H1 (cell line): ENCODE measurements at regions not wholly inside any gene's neighbourhood (a gene's known extent, or its start where the extent isn't known, plus 50 kb on each side); places are given as distances from the start of the nearest gene placed in this dataset.

Experiments
- BRCA1 ChIP-seq: IDR thresholded peaks from 2 replicates; pipeline ENCODE4 v1.6.1; 2012; ENCODE audit warnings: low read depth, low read length, improper control_type of control experiment
- CHD7 ChIP-seq: fragments of 300-600 bp; sonication (generic); IDR thresholded peaks from 2 replicates; pipeline ENCODE4 v1.7.1; 2012; ENCODE audit warnings: low read length, moderate library complexity, mild to moderate bottlenecking, inconsistent platforms; ENCODE audit not compliant: insufficient replicate concordance
- RBBP5 ChIP-seq: IDR thresholded peaks from 2 replicates; pipeline ENCODE4 v1.7.1; 2012; ENCODE audit warnings: low read depth, mild to moderate bottlenecking, inconsistent platforms, low read length, moderate library complexity, borderline replicate concordance
- SIN3A ChIP-seq, 2 experiments: IDR thresholded peaks in 1 of 2; conservative IDR thresholded peaks in 1 of 2; 2 replicates each; pipeline ENCODE4 v1.6.1; 2011 to 2012; ENCODE audit warnings: low read length in 2 of 2, improper control_type of control experiment in 1 of 2, low read depth in 1 of 2, mild to moderate bottlenecking in 1 of 2
- SIRT6 ChIP-seq: IDR thresholded peaks from one replicate; pipeline ENCODE4 v1.7.1; 2012; ENCODE audit warnings: low read length, inconsistent platforms
- TF ChIP-seq, protein P1 (sequence below): IDR thresholded peaks from 2 replicates; pipeline ENCODE4 v1.6.1; 2012; ENCODE audit warnings: low read length, inconsistent platforms

GRCh38 chr16:17602678-17603077 is 131.9 kb upstream of the XYLT1 start (continued):
- TF ChIP-seq, protein P1, sequence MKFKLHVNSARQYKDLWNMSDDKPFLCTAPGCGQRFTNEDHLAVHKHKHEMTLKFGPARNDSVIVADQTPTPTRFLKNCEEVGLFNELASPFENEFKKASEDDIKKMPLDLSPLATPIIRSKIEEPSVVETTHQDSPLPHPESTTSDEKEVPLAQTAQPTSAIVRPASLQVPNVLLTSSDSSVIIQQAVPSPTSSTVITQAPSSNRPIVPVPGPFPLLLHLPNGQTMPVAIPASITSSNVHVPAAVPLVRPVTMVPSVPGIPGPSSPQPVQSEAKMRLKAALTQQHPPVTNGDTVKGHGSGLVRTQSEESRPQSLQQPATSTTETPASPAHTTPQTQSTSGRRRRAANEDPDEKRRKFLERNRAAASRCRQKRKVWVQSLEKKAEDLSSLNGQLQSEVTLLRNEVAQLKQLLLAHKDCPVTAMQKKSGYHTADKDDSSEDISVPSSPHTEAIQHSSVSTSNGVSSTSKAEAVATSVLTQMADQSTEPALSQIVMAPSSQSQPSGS, result no peak
- TF ChIP-seq SIN3A (conservative IDR thresholded peaks at IDR 0.05 in 1 of 2, IDR thresholded peaks at IDR 0.05 in 1 of 2; ENCODE audit: low read depth in 1 of 2, low read length in 2 of 2), result no peak
- no peak for TF ChIP-seq RBBP5
- TF ChIP-seq BRCA1, result no peak
- no peak for TF ChIP-seq CHD7
- no peak for TF ChIP-seq SIRT6
